H9 (cell line): ENCODE measurements at regions not wholly inside any gene's neighbourhood (a gene's known extent, or its start where the extent isn't known, plus 50 kb on each side); places are given as distances from the start of the nearest gene placed in this dataset.

ENCODE experiments used
- DNase-seq: peaks from one replicate; pipeline ENCODE4 v3.0.0-alpha.2; 2017
- H2AFZ ChIP-seq: one replicate; pipeline ENCODE4 v1.6.1; 2013; ENCODE audit warnings: mild to moderate bottlenecking, low read length, control low read depth, moderate library complexity
- H2AK5ac ChIP-seq: 2 replicates; pipeline ENCODE4 v1.6.1; 2013; ENCODE audit warnings: low read length, control low read depth, mixed read lengths; ENCODE audit not compliant: insufficient read length
- H2BK120ac ChIP-seq: one replicate; pipeline ENCODE4 v1.6.1; 2013; ENCODE audit warnings: low read depth, mild to moderate bottlenecking, low read length, control low read depth, inconsistent platforms; ENCODE audit not compliant: poor library complexity, severe bottlenecking
- H2BK12ac ChIP-seq: 2 replicates; pipeline ENCODE4 v1.6.1; 2013; ENCODE audit warnings: low read length, control low read depth, mixed read lengths, low read depth; ENCODE audit not compliant: insufficient read length
- H2BK15ac ChIP-seq: 2 replicates; pipeline ENCODE4 v1.6.1; 2013; ENCODE audit warnings: low read depth, low read length, control low read depth
- H2BK20ac ChIP-seq: one replicate; pipeline ENCODE4 v1.6.1; 2013; ENCODE audit warnings: low read depth, mild to moderate bottlenecking, low read length, control low read depth, inconsistent platforms; ENCODE audit not compliant: poor library complexity, severe bottlenecking
- H2BK5ac ChIP-seq: 2 replicates; pipeline ENCODE4 v1.6.1; 2013; ENCODE audit warnings: low read length, control low read depth, mixed read lengths; ENCODE audit not compliant: insufficient read length
- H3K14ac ChIP-seq: 2 replicates; pipeline ENCODE4 v1.6.1; 2013; ENCODE audit warnings: low read length, control low read depth; ENCODE audit not compliant: insufficient read depth
- H3K18ac ChIP-seq: 2 replicates; pipeline ENCODE4 v1.6.1; 2013; ENCODE audit warnings: low read depth, mild to moderate bottlenecking, mixed read lengths, low read length, control low read depth; ENCODE audit not compliant: insufficient read length
- H3K23ac ChIP-seq: 2 replicates; pipeline ENCODE4 v1.6.1; 2013; ENCODE audit warnings: low read length, control low read depth, mixed read lengths, low read depth; ENCODE audit not compliant: insufficient read length
- H3K23me2 ChIP-seq: 2 replicates; pipeline ENCODE4 v1.6.1; 2013; ENCODE audit warnings: low read depth, mild to moderate bottlenecking, mixed read lengths, low read length, control low read depth; ENCODE audit not compliant: insufficient read length, poor library complexity, severe bottlenecking
- H3K27ac ChIP-seq: 2 replicates; pipeline ENCODE4 v1.5.1; 2013; ENCODE audit warnings: low read length, control low read depth, mixed read lengths, low read depth; ENCODE audit not compliant: insufficient read length
- H3K27me3 ChIP-seq: 2 replicates; pipeline ENCODE4 v1.6.1; 2013; ENCODE audit warnings: low read length, control low read depth, inconsistent platforms; ENCODE audit not compliant: insufficient read depth
- H3K4ac ChIP-seq: 2 replicates; pipeline ENCODE4 v1.6.1; 2013; ENCODE audit warnings: low read depth, mild to moderate bottlenecking, control low read depth, inconsistent platforms, low read length, moderate library complexity
- H3K4me1 ChIP-seq: 2 replicates; pipeline ENCODE4 v1.6.1; 2013; ENCODE audit warnings: low read length, control low read depth, inconsistent platforms; ENCODE audit not compliant: insufficient read depth
- H3K4me2 ChIP-seq: 2 replicates; pipeline ENCODE4 v1.6.1; 2013; ENCODE audit warnings: low read length, control low read depth, mixed read lengths; ENCODE audit not compliant: insufficient read length, insufficient read depth
- H3K56ac ChIP-seq: 2 replicates; pipeline ENCODE4 v1.6.1; 2013; ENCODE audit warnings: low read depth, mild to moderate bottlenecking, mixed read lengths, low read length, control low read depth; ENCODE audit not compliant: insufficient read length
- H3K79me1 ChIP-seq: 2 replicates; pipeline ENCODE4 v1.6.1; 2013; ENCODE audit warnings: low read depth, mild to moderate bottlenecking, moderate library complexity, low read length, control low read depth, inconsistent platforms; ENCODE audit not compliant: insufficient read depth, poor library complexity, severe bottlenecking
- H3K79me2 ChIP-seq: 2 replicates; pipeline ENCODE4 v1.6.1; 2013; ENCODE audit warnings: low read length, control low read depth, inconsistent platforms; ENCODE audit not compliant: insufficient read depth
- H3K9ac ChIP-seq: 2 replicates; pipeline ENCODE4 v1.6.1; 2013; ENCODE audit warnings: low read length, control low read depth, mixed read lengths; ENCODE audit not compliant: insufficient read length; ENCODE audit errors: extremely low read depth
- H3K9me3 ChIP-seq: one replicate; pipeline ENCODE4 v1.6.1; 2013; ENCODE audit warnings: low read depth, low read length, inconsistent platforms; ENCODE audit not compliant: control insufficient read depth
- H3T11ph ChIP-seq: one replicate; pipeline ENCODE4 v1.6.1; 2013; ENCODE audit warnings: mild to moderate bottlenecking, low read length, control low read depth, inconsistent platforms
- H4K20me1 ChIP-seq: one replicate; pipeline ENCODE4 v1.6.1; 2013; ENCODE audit not compliant: control insufficient read depth, insufficient read length, insufficient read depth
- H4K5ac ChIP-seq: 2 replicates; pipeline ENCODE4 v1.6.1; 2013; ENCODE audit warnings: low read depth, mild to moderate bottlenecking, mixed read lengths, low read length, control low read depth; ENCODE audit not compliant: insufficient read length
- H4K8ac ChIP-seq: replicated peaks from 2 replicates; pipeline ENCODE4 v1.6.1; 2013; ENCODE audit warnings: low read length, control low read depth, mixed read lengths, low read depth; ENCODE audit not compliant: insufficient read length
- H4K91ac ChIP-seq: 2 replicates; pipeline ENCODE4 v1.6.1; 2013; ENCODE audit warnings: low read depth, mild to moderate bottlenecking, moderate library complexity, mixed read lengths, low read length, control low read depth; ENCODE audit not compliant: insufficient read length
- H3K27ac Mint-ChIP-seq, 3 experiments: 2 replicates in 2 of 3; 3 replicates in 1 of 3; pipeline ENCODE4 v1.8.0; 2020 to 2021; ENCODE audit warnings: mixed read lengths in 3 of 3, mild to moderate bottlenecking in 1 of 3, moderate library complexity in 1 of 3
- H3K27me3 Mint-ChIP-seq: 2 replicates; pipeline ENCODE4 v1.8.0; 2021; ENCODE audit warnings: low read depth, mild to moderate bottlenecking, moderate library complexity, mixed read lengths
- H3K36me3 Mint-ChIP-seq, 3 experiments: 2 replicates in 2 of 3; 3 replicates in 1 of 3; pipeline ENCODE4 v1.8.0; 2020 to 2021; ENCODE audit warnings: low read depth in 3 of 3, mixed read lengths in 3 of 3; ENCODE audit not compliant: insufficient read depth in 1 of 3
- H3K4me1 Mint-ChIP-seq, 2 experiments: 2 replicates each; pipeline ENCODE4 v1.8.0; 2020; ENCODE audit warnings: mixed read lengths in 2 of 2
- H3K4me3 Mint-ChIP-seq, 2 experiments: 2 replicates in 1 of 2; 3 replicates in 1 of 2; pipeline ENCODE4 v1.8.0; 2020 to 2021; ENCODE audit warnings: mild to moderate bottlenecking in 2 of 2, mixed read lengths in 2 of 2, moderate library complexity in 1 of 2
- H3K9me3 Mint-ChIP-seq, 2 experiments: 2 replicates in 1 of 2; 3 replicates in 1 of 2; pipeline ENCODE4 v1.8.0; 2020; ENCODE audit warnings: mild to moderate bottlenecking in 2 of 2, mixed read lengths in 2 of 2, moderate library complexity in 1 of 2
- CTCF ChIP-seq: fragments of 200-600 bp; sonication (generic); conservative IDR thresholded peaks from 3 replicates; pipeline ENCODE4 v1.8.0; 2021; ENCODE audit warnings: antibody characterized with exemption, mild to moderate bottlenecking

GRCh38 chr11:114815176-114815575 is 136.8 kb downstream of the NXPE2 start:
- Mint-ChIP-seq H3K27ac (no peak overlapping the region), H3K9me3 (no peaks in the 10 kb centered on the region), H3K36me3 (no peaks in the 10 kb centered on the region)

More at GRCh38 chr11:114815176-114815575, 136.8 kb downstream of the NXPE2 start:
- no peak overlapping the region for H2BK12ac ChIP-seq
- no peak overlapping the region for H3K9ac ChIP-seq
- no peak overlapping the region for H4K8ac ChIP-seq
- H3T11ph ChIP-seq, result no peak overlapping the region
- H3K27ac ChIP-seq, result no peak overlapping the region
- H2BK5ac ChIP-seq, result no peak overlapping the region
- no peak for TF ChIP-seq CTCF
- no peak overlapping the region for H4K91ac ChIP-seq
- H3K4me1 ChIP-seq, result peaks cover 6% of the 10 kb centered on the region; the same call in 1 of the 2 replicates
- no peak overlapping the region for H3K56ac ChIP-seq
- H4K5ac ChIP-seq, result no peak overlapping the region
- no peaks in the 10 kb centered on the region for H3K79me2 ChIP-seq
- no peaks in the 10 kb centered on the region for H3K23me2 ChIP-seq
- no peak for DNase-seq
- no peak overlapping the region for H3K4me2 ChIP-seq
- H3K18ac ChIP-seq, result no peak overlapping the region
- Mint-ChIP-seq H3K4me3 (no peak overlapping the region), H3K27me3 (peaks cover 6% of the 10 kb centered on the region), H3K4me1 (peaks cover 8 to 9% of the 10 kb centered on the region in 2 experiments)
- H3K9me3 ChIP-seq, result no peaks in the 10 kb centered on the region
- H3K79me1 ChIP-seq, result no peaks in the 10 kb centered on the region
- no peak overlapping the region for H2BK15ac ChIP-seq
- H2AK5ac ChIP-seq, result no peak overlapping the region
- H2BK120ac ChIP-seq, result no peak overlapping the region
- no peak overlapping the region for H2BK20ac ChIP-seq
- H2AFZ ChIP-seq, result no peak overlapping the region
- H4K20me1 ChIP-seq, result no peaks in the 10 kb centered on the region
- H3K14ac ChIP-seq, result no peak overlapping the region
- H3K4ac ChIP-seq, result no peak overlapping the region
- no peaks in the 10 kb centered on the region for H3K27me3 ChIP-seq
- H3K23ac ChIP-seq, result no peak overlapping the region
